Nucleus accumbens (tissue), 56 donors: ENCODE measurements at regions not wholly inside any gene's neighbourhood (a gene's known extent, or its start where the extent isn't known, plus 50 kb on each side); places are given as distances from the start of the nearest gene placed in this dataset.

Experiments used
- DNase-seq, 56 donors: peaks; one replicate each; lab custom pipeline; 2025; lab: John Stamatoyannopoulos, UW

DNA sequence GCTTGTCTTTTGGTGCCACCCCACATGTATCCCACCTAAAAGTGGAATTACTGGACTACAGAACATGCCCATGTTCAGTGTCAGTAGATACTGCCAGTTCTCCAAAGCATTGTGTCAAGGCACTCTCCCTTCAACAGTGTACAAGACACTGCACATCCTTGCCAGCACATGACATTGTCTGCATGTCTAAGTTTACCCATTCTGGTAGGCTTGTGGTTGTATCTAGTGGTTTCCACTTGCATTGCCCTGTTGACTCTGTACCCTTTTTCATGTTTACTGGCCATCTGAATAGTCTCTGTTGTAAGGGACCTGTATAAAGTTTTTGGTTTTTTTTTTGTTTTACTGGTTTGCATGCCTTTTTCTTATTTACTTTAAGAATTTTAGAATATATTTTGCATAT is 222.4 kb upstream of the CNR1 start:
- no peak for DNase-seq

DNA sequence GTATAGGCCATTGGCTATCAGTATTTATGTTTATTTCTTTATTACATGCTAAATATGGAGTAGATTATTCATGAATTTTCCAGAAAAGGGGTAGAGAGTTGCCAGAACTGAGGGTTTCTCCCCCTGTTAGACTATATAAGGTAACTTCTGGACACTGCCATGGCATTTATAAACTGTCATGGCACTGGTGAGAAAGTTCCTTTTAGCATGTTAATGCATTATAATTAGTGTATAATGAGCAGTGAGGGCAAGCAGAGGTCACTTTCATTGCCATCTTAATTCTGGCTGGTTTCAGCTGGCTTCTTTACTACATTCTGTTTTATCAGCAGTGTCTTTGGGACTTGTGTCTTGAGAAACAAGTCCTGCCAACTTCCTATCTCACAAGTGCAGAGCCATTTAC is 220.0 kb upstream of the CNR1 start:
- no peak for DNase-seq

DNA sequence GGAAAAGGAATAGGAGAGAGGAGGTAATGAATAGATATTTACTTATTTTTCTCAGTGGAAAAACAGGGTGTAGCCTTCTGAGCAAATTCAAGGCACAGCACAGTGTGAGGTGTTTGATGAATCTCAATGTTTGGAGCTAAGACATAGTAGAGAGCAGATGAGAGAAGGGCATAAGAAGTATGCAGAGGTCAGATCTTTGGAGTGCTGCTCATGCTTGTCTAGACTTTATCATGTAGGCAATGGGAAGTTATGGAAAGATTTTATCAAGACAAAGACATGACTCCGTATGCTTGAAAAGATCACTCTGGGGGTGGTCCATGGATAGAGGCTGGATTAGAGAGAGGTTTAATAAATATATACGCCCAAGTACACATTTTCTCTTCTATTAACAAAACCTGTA is 217.0 kb upstream of the CNR1 start:
- no peak for DNase-seq

- no peak for DNase-seq
Observed at GRCh38 chr6:88381289-88381642, 215.1 kb upstream of the CNR1 start.

GRCh38 chr6:88380618-88381288 is 214.6 kb upstream of the CNR1 start:
- peak in 30 of 56 donors; percentile 1 to 71 (median 26) for DNase-seq

GRCh38 chr6:88380083-88380482 is 213.9 kb upstream of the CNR1 start:
- DNase-seq: peak in 25 of 56 donors; percentile 2 to 41 (median 16)

DNA sequence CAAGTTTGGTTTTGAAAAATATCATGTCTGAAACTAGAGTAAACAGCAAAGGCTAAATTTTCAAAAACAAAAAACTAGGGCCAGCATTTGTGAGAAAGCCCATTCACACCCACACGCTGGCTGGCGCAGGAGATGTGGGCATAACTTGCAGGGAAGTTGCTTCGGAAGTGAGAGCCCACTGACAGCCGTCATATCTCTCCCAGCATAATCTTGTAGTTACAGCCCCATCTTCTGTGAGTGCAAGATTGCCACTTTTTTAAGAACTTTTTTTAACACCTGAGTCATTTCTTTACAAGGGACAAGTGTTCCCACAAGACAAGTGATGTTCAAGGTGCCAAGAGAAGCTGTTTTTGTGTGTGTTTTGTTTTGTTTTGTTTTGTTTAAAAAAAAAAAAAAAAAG is 212.5 kb upstream of the CNR1 start:
- no peak for DNase-seq

- DNase-seq: no peak
Observed at GRCh38 chr6:88377976-88378568, 211.9 kb upstream of the CNR1 start.

DNA sequence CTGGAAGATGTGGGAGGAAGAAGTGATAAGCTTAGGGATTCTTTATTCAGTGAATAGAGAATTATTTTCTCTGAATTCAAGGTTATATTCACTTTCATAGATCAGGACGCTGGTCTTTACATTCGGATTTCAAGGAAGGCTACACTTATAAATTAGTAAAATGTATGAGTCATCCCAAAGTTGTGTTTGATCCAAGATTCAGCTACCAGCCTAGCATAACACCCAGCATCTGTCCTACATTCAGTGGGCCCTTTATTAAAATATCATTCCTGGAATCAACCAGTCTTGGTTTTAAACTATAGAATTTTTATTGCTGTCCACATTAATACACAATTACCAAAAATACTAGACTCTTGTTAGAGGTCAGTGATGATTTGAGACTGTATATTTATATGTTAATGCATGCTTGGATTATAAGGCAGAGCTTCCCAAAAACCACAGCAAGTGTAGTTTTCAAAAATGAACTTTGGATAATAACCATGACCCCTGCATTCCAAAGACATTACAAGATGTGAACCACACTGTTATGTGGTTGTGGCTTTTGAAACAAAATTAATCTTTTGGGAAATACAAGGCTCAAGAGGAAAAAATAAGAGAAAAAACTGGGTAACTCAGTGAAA is 210.7 kb upstream of the CNR1 start:
- no peak for DNase-seq

DNA sequence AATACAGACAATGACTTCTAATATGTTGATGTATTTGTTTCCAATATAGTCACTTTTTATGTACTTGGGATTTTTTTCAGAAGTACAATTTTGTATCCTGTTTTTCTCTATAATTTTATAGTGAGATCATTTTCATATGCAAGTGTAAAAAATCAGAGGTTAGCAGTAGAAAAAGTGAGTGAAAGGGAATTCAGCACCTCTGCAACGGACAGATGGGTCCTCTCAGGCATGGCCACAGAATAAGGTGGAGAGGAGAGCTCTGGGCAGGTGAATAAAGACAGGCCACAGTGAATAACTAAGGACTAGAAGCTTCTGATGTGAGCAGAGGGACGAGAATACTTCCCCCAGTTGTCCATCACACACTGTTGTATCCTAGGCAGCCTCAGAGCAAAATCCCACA is 210.1 kb upstream of the CNR1 start:
- no peak for DNase-seq

DNA sequence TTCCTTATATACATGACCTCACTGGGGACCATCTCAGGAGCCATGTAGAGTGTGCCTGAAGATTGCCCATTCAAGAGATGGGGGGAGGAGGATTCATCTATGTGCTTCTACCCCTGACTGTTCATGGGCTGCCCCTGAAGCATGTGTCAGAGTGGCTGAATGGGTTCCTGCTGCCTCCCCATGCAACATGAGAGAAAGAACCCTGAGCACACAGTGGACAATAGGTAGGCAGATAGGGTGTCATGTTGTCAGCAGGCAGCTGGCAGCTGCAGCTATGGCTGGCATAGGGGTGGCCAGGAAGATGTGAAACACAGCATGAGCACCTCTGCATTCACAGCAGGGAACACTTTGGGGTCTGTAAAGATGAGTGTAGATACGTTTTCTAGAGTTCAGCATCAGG is 208.4 kb upstream of the CNR1 start:
- no peak for DNase-seq

- DNase-seq: no peak
Observed at GRCh38 chr6:88371480-88371879, 205.3 kb upstream of the CNR1 start.

DNA sequence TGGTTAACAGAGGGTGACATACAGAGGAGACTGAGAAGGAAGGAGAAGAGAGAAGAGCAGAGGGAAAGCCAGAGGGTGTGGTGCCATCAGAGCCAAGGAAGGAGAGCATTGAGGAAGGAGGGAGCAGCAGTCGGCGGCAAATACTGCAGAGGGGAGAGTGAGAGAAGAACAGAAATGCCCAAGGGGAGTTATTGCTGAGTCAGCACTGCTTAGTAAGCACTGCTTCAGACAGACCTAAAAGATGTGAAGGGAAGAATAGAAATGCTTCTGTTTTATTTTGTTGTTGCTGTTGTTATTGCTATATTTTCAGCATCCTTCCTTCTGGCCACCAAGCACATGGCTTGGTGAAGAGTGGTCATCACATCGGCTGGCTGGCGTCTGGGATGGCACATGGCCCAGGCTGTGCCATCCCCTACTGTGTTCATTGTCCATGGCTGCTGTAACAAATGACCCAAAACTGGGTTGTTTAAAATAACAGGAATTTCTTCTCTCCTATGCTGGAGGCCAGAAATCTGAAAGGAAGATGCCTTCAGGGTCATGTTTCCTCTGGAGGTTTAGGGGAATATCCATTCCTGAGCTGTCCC is 204.1 kb upstream of the CNR1 start:
- no peak for DNase-seq

DNA sequence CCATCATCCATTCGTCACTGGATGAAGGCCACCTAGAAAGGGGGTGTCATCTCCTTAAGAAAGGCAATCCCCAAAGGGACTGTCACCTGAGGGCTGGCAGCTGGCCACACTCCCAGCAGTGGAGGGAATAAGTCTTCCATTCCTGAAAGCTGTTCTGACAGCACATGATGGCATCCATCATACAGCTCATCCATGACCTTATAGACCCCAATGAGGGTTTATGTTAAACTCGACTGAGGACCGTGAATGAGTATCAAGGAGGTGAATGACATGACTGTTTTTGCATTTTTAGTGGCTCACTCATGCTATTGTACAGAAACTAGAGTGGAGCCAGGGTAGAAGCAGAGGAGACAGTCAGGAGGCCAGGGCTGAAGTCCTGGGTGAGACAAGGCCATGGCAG is 203.1 kb upstream of the CNR1 start:
- DNase-seq: no peak

GRCh38 chr6:88368071-88368787 is 202.1 kb upstream of the CNR1 start:
- no peak for DNase-seq

- no peak for DNase-seq
Observed at GRCh38 chr6:88367248-88367647, 201.1 kb upstream of the CNR1 start.

GRCh38 chr6:88366672-88367071 is 200.5 kb upstream of the CNR1 start:
- DNase-seq: no peak

GRCh38 chr6:88365656-88366055 is 199.5 kb upstream of the CNR1 start:
- DNase-seq: no peak

DNA sequence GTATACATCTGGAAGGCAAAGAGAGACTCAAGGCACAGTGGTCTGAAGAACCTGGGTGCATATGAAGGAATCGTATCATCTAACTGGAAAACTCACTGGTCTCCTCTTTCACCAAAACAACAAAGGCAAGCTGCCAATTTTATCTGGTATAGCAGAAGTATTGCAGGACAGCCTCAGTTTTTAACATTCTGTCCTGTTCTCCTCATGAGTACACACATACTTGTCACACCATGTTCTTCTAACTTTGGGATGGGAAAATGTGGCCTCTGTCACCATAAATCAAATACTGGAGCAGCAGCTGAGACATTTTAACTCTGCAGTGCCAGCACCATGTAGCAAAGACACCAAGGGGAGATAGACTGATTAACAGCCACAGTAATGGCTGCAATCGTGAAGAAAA is 199.1 kb upstream of the CNR1 start:
- no peak for DNase-seq

GRCh38 chr6:88361754-88362153 is 195.6 kb upstream of the CNR1 start:
- no peak for DNase-seq

- DNase-seq: no peak
Observed at GRCh38 chr6:88361298-88361697, 195.2 kb upstream of the CNR1 start.
